Spleen (tissue), 11 donors: ENCODE measurements at regions not wholly inside any gene's neighbourhood (a gene's known extent, or its start where the extent isn't known, plus 50 kb on each side); places are given as distances from the start of the nearest gene placed in this dataset.

ENCODE experiments used
- DNase-seq: peaks from one replicate; pipeline ENCODE4 v3.0.0-alpha.2; 2020
- H3K27ac ChIP-seq, 8 donors: fragments of 200-600 bp; sonication (generic) in 7 of 8; 1 replicate in 4 of 8; 2 replicates in 4 of 8; pipeline versions ENCODE4 v1.5.0 to v1.8.0; 2016 to 2021; ENCODE audit warnings: inconsistent platforms in 4 of 8, mild to moderate bottlenecking in 4 of 8, moderate library complexity in 1 of 8
- H3K27me3 ChIP-seq, 7 donors: fragments of 200-600 bp; sonication (generic) in 6 of 7; replicated peaks in 1 of 7; 1 replicate in 4 of 7; 2 replicates in 3 of 7; pipeline versions ENCODE4 v1.5.0 to v1.8.0; 2016 to 2021; ENCODE audit warnings: inconsistent platforms in 3 of 7, mild to moderate bottlenecking in 1 of 7
- H3K36me3 ChIP-seq, 6 donors: fragments of 200-600 bp; sonication (generic) in 5 of 6; 1 replicate in 4 of 6; 2 replicates in 2 of 6; pipeline versions ENCODE4 v1.5.0 to v1.8.0; 2016 to 2021; ENCODE audit warnings: inconsistent platforms in 2 of 6
- H3K4me1 ChIP-seq, 6 donors: fragments of 200-600 bp; sonication (generic) in 5 of 6; 1 replicate in 3 of 6; 2 replicates in 3 of 6; pipeline versions ENCODE4 v1.5.0 to v1.8.0; 2016 to 2021; ENCODE audit warnings: inconsistent platforms in 3 of 6
- H3K4me3 ChIP-seq, 8 donors: fragments of 200-600 bp; sonication (generic) in 7 of 8; 1 replicate in 4 of 8; 2 replicates in 4 of 8; pipeline versions ENCODE4 v1.5.0 to v1.8.0; 2016 to 2021; ENCODE audit warnings: inconsistent platforms in 4 of 8, mild to moderate bottlenecking in 4 of 8, moderate library complexity in 2 of 8
- H3K9me3 ChIP-seq, 8 donors: fragments of 200-600 bp; sonication (generic) in 7 of 8; 1 replicate in 4 of 8; 2 replicates in 4 of 8; pipeline versions ENCODE4 v1.5.0 to v1.8.0; 2016 to 2021; ENCODE audit warnings: inconsistent platforms in 4 of 8
- POLR2A ChIP-seq, 3 donors: fragments of 450-650 bp; IDR thresholded peaks; one replicate each; pipeline ENCODE4 v1.5.1; 2017; ENCODE audit warnings: antibody characterized with exemption in 3 of 3, mild to moderate bottlenecking in 1 of 3
- POLR2AphosphoS5 ChIP-seq, 3 donors: sonication (generic); formaldehyde crosslinking; IDR thresholded peaks; one replicate each; pipeline ENCODE4 v1.5.1; 2017; ENCODE audit warnings: antibody characterized with exemption in 3 of 3
- WGBS, 5 donors: extraction: QIAGEN DNeasy Blood & Tissue Kit in 3 of 5; methylation state at CpG; one replicate each; pipeline versions ENCODE4 v1.1.5 to v1.1.7; 2013 to 2018; 5-methylcytosine and 5-hydroxymethylcytosine counted together
- intact Hi-C: fragments of 100-400 bp; cut with DNase I; formaldehyde crosslinking; loops from one replicate; pipeline ENCODE4 v1.15.0; 2023; ENCODE audit warnings: low total_unique reads
- TF ChIP-seq, protein P1 (sequence below), 11 experiments: fragments of 200-600 bp in 7 of 11; fragments of 450-650 bp in 4 of 11; sonication (generic) in 4 of 11; IDR thresholded peaks in 8 of 11; conservative IDR thresholded peaks in 3 of 11; 1 replicate in 7 of 11; 2 replicates in 4 of 11; pipeline versions ENCODE4 v1.4.0 to v1.8.0; 2016 to 2021; ENCODE audit warnings: antibody characterized with exemption in 11 of 11, inconsistent platforms in 4 of 11, mild to moderate bottlenecking in 1 of 11
- donor health status: healthy with polysubstance abuse.
- donor health status: DM: no; HTN: no; CAD: no; lungs with moderate emphysema.
- donor health status: DM: no; HTN: no; CAD: no.
- donor health status: Bipolar disorder and iron deficiency.
- donor health status: healthy.
- donor health status: DM: no; HTN: no; CAD: no.
- donor health status: DM: yes; HTN: yes; CAD: no.

DNA sequence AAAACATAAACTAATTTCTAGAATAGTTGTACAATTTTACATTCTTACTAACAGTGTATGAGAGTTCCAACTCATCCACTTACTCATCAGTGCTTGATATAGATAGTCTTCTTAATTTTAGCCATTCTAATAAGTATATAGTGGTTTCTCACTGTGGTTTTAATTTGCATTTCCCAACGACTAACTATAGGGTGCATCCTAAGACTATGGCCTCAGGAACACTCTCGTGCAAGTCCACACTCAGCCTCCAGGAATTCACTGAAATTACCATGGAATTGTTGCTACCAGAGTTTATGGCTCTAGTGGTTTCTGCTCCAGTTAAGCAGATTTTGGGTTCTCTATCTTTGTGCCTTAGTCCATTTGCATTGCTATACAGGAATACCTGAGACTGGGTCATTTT lies 60.1 kb upstream of the GUCY1A2 start:
- no peak overlapping the region for H3K4me3 ChIP-seq
- DNase-seq = no peak
- peaks cover 0 to 27% (median 15%) of the 10 kb centered on the region in 8 donors for H3K9me3 ChIP-seq
- TF ChIP-seq, protein P1, sequence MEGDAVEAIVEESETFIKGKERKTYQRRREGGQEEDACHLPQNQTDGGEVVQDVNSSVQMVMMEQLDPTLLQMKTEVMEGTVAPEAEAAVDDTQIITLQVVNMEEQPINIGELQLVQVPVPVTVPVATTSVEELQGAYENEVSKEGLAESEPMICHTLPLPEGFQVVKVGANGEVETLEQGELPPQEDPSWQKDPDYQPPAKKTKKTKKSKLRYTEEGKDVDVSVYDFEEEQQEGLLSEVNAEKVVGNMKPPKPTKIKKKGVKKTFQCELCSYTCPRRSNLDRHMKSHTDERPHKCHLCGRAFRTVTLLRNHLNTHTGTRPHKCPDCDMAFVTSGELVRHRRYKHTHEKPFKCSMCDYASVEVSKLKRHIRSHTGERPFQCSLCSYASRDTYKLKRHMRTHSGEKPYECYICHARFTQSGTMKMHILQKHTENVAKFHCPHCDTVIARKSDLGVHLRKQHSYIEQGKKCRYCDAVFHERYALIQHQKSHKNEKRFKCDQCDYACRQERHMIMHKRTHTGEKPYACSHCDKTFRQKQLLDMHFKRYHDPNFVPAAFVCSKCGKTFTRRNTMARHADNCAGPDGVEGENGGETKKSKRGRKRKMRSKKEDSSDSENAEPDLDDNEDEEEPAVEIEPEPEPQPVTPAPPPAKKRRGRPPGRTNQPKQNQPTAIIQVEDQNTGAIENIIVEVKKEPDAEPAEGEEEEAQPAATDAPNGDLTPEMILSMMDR (IDR thresholded peaks at IDR 0.05 in 8 of 11, conservative IDR thresholded peaks at IDR 0.05 in 3 of 11) = no peak
- TF ChIP-seq POLR2A (IDR thresholded peaks at IDR 0.05) = no peak
- no peak for TF ChIP-seq POLR2AphosphoS5 (IDR thresholded peaks at IDR 0.05)
- H3K27me3 ChIP-seq = no peaks in the 10 kb centered on the region
- no peak overlapping the region for H3K27ac ChIP-seq
- no peaks in the 10 kb centered on the region for H3K4me1 ChIP-seq
- intact Hi-C loops = no loop called here
- no peaks in the 10 kb centered on the region for H3K36me3 ChIP-seq
- WGBS, 5 donors = 53 to 69% (median 61%) methylated on average over 2 of the region's 2 CpGs

DNA sequence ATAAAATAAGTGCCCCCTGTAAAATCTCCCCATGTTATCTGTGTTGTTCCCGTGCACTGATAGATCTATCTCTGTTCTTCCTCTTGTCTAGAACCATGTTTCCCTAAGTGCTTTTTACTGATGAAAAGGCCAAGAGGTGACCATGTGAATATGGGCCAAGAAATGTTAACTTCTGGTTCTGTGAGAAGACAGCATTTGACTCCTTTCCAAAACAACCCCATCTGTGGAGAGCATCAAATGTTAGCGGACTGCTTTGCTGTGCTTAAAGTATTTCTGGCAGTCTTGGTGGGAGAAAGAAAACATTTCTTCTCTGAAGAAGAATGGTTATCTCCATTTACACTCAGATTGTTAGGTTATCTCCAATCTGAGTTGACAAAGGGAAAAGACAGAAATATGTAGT lies 58.6 kb upstream of the GUCY1A2 start:
- H3K9me3 ChIP-seq = peaks cover 0 to 13% (median 7%) of the 10 kb centered on the region in 8 donors
- WGBS, 5 donors = 69 to 86% (median 72%) methylated on average over 2 of the region's 2 CpGs
- no peak overlapping the region for H3K4me3 ChIP-seq
- no peak for DNase-seq
- no peaks in the 10 kb centered on the region for H3K27me3 ChIP-seq
- no peak overlapping the region for H3K27ac ChIP-seq
- H3K36me3 ChIP-seq = no peaks in the 10 kb centered on the region
- no peaks in the 10 kb centered on the region for H3K4me1 ChIP-seq
- TF ChIP-seq POLR2A (IDR thresholded peaks at IDR 0.05) = no peak
- no peak for TF ChIP-seq POLR2AphosphoS5 (IDR thresholded peaks at IDR 0.05)
- TF ChIP-seq, protein P1 (IDR thresholded peaks at IDR 0.05 in 8 of 11, conservative IDR thresholded peaks at IDR 0.05 in 3 of 11) = no peak
- intact Hi-C loops = no loop called here

DNA sequence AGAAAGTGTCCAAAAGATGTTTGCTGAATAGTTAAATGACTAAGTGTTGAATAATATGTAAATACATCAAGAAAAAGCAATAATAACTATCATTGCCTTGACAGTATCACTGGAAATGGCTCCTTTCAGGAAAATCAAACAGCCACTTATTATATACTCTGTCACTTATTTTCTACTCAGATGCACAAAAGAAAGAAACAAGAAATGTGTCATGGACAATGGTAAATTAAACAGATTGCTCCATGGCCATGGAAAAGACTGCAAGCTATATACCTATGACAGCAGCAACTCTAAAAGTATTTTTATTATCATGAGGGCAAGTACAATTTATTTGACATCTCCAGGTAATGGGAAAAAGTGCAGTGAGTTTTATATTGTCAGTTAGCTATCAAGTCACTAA lies 52.9 kb upstream of the GUCY1A2 start:
- H3K4me3 ChIP-seq = no peak overlapping the region
- intact Hi-C loops = no loop called here
- H3K27me3 ChIP-seq = no peaks in the 10 kb centered on the region
- H3K36me3 ChIP-seq = no peaks in the 10 kb centered on the region
- H3K4me1 ChIP-seq = no peaks in the 10 kb centered on the region
- TF ChIP-seq POLR2A (IDR thresholded peaks at IDR 0.05) (no peak), POLR2AphosphoS5 (IDR thresholded peaks at IDR 0.05) (no peak)
- TF ChIP-seq, protein P1 (IDR thresholded peaks at IDR 0.05 in 8 of 11, conservative IDR thresholded peaks at IDR 0.05 in 3 of 11) = no peak
- no peak for DNase-seq
- H3K9me3 ChIP-seq = peaks cover 0 to 3% (median 0%) of the 10 kb centered on the region in 8 donors
- no peak overlapping the region for H3K27ac ChIP-seq
